Vagina (tissue), 2 donors: ENCODE measurements at regions not wholly inside any gene's neighbourhood (a gene's known extent, or its start where the extent isn't known, plus 50 kb on each side); places are given as distances from the start of the nearest gene placed in this dataset.

Source experiments
- DNase-seq, 2 donors: peaks; one replicate each; pipeline ENCODE4 v3.0.0-alpha.2; 2017; ENCODE audit errors: extremely low spot score in 2 of 2
- H3K27ac ChIP-seq: fragments of 200-600 bp; sonication (generic); one replicate; pipeline ENCODE4 v1.5.1; 2019
- H3K27me3 ChIP-seq: fragments of 200-600 bp; sonication (generic); one replicate; pipeline ENCODE4 v1.5.1; 2019
- H3K36me3 ChIP-seq, 2 donors: fragments of 200-600 bp; sonication (generic); one replicate each; pipeline ENCODE4 v1.5.1; 2017 to 2019
- H3K4me1 ChIP-seq: fragments of 200-600 bp; sonication (generic); one replicate; pipeline ENCODE4 v1.5.1; 2019
- H3K4me3 ChIP-seq, 2 donors: fragments of 200-600 bp; sonication (generic); 1 replicate in 1 of 2; 2 replicates in 1 of 2; pipeline ENCODE4 v1.5.1; 2016 to 2019
- H3K9me3 ChIP-seq: fragments of 200-600 bp; sonication (generic); one replicate; pipeline ENCODE4 v1.5.1; 2019
- CTCF ChIP-seq, 3 experiments: fragments of 450-650 bp in 2 of 3; fragments of 200-600 bp in 1 of 3; sonication (generic) in 1 of 3; IDR thresholded peaks; one replicate each; pipeline ENCODE4 v1.5.1; 2017 to 2019; ENCODE audit warnings: antibody characterized with exemption in 3 of 3, mild to moderate bottlenecking in 2 of 3, moderate library complexity in 2 of 3
- POLR2A ChIP-seq, 2 donors: fragments of 450-650 bp; IDR thresholded peaks; one replicate each; pipeline ENCODE4 v1.6.1; 2017; ENCODE audit warnings: antibody characterized with exemption in 2 of 2, mild to moderate bottlenecking in 2 of 2, moderate library complexity in 2 of 2
- POLR2AphosphoS5 ChIP-seq, 2 donors: sonication (generic); formaldehyde crosslinking; IDR thresholded peaks; one replicate each; pipeline ENCODE4 v1.9.0; 2017; ENCODE audit warnings: antibody characterized with exemption in 2 of 2, mild to moderate bottlenecking in 2 of 2, low read depth in 1 of 2; ENCODE audit not compliant: insufficient read depth in 1 of 2
- intact Hi-C: fragments of 100-400 bp; cut with DNase I; formaldehyde crosslinking; loops from one replicate; pipeline ENCODE4 v1.15.1; 2023

GRCh38 chr22:49697047-49697446, 130.6 kb downstream of the BRD1 start:
- no peaks in the 10 kb centered on the region for H3K36me3 ChIP-seq
- no peaks in the 10 kb centered on the region for H3K27me3 ChIP-seq
- no peak overlapping the region for H3K4me3 ChIP-seq
- no peaks in the 10 kb centered on the region for H3K4me1 ChIP-seq
- TF ChIP-seq CTCF (IDR thresholded peaks at IDR 0.05) (no peak), POLR2AphosphoS5 (IDR thresholded peaks at IDR 0.05; ENCODE audit: insufficient read depth in 1 of 2, low read depth in 1 of 2) (no peak), POLR2A (IDR thresholded peaks at IDR 0.05) (no peak)
- intact Hi-C loops, result no loop called here
- no peak for DNase-seq
- peaks cover 6% of the 10 kb centered on the region for H3K9me3 ChIP-seq
- H3K27ac ChIP-seq, result no peak overlapping the region

- Histone ChIP-seq H3K27me3 (no peaks in the 10 kb centered on the region), H3K27ac (no peak overlapping the region), H3K9me3 (no peaks in the 10 kb centered on the region), H3K4me3 (no peak overlapping the region), H3K4me1 (no peaks in the 10 kb centered on the region), H3K36me3 (no peaks in the 10 kb centered on the region)
- intact Hi-C loops, result no loop called here
- TF ChIP-seq CTCF (IDR thresholded peaks at IDR 0.05) (no peak), POLR2A (IDR thresholded peaks at IDR 0.05) (no peak)
- DNase-seq, result no peak
Measured at GRCh38 chr22:49694462-49695260, 133.0 kb downstream of the BRD1 start.

GRCh38 chr22:49693848-49694247, 133.8 kb downstream of the BRD1 start:
- H3K27me3 ChIP-seq, result no peaks in the 10 kb centered on the region

GRCh38 chr22:49693416-49693815, 134.3 kb downstream of the BRD1 start:
- Histone ChIP-seq H3K27me3 (no peaks in the 10 kb centered on the region), H3K9me3 (no peaks in the 10 kb centered on the region), H3K4me3 (no peak overlapping the region), H3K4me1 (no peaks in the 10 kb centered on the region), H3K27ac (no peak overlapping the region), H3K36me3 (no peaks in the 10 kb centered on the region)
- intact Hi-C loops, result no loop called here
- TF ChIP-seq POLR2AphosphoS5 (IDR thresholded peaks at IDR 0.05; ENCODE audit: insufficient read depth in 1 of 2, low read depth in 1 of 2) (no peak), POLR2A (IDR thresholded peaks at IDR 0.05) (no peak), CTCF (IDR thresholded peaks at IDR 0.05) (no peak)
- no peak for DNase-seq

More at GRCh38 chr22:49693848-49694247, 133.8 kb downstream of the BRD1 start:
- TF ChIP-seq POLR2A (IDR thresholded peaks at IDR 0.05), result no peak
- TF ChIP-seq POLR2AphosphoS5 (IDR thresholded peaks at IDR 0.05; ENCODE audit: insufficient read depth in 1 of 2, low read depth in 1 of 2), result no peak
- no peak for TF ChIP-seq CTCF (IDR thresholded peaks at IDR 0.05)
- no peaks in the 10 kb centered on the region for H3K36me3 ChIP-seq
- H3K4me1 ChIP-seq, result no peaks in the 10 kb centered on the region
- H3K9me3 ChIP-seq, result no peaks in the 10 kb centered on the region
- no peak overlapping the region for H3K4me3 ChIP-seq
- H3K27ac ChIP-seq, result no peak overlapping the region
- intact Hi-C loops, result no loop called here
- no peak for DNase-seq

GRCh38 chr22:49692499-49693225, 135.0 kb downstream of the BRD1 start:
- Histone ChIP-seq H3K27me3 (no peaks in the 10 kb centered on the region), H3K27ac (no peak overlapping the region), H3K9me3 (no peaks in the 10 kb centered on the region), H3K4me1 (no peaks in the 10 kb centered on the region), H3K4me3 (no peak overlapping the region), H3K36me3 (no peaks in the 10 kb centered on the region)
- TF ChIP-seq POLR2A (IDR thresholded peaks at IDR 0.05) (no peak), CTCF (IDR thresholded peaks at IDR 0.05) (no peak), POLR2AphosphoS5 (IDR thresholded peaks at IDR 0.05; ENCODE audit: insufficient read depth in 1 of 2, low read depth in 1 of 2) (no peak)
- DNase-seq, result no peak
- intact Hi-C loops, result no loop called here
